Stimulated activated CD8-positive, alpha-beta memory T cell treated with anti-CD3 and anti-CD28 coated beads, Interleukin-7, amount 100 ng/mL, for 48 hours (primary cell): ENCODE measurements at regions not wholly inside any gene's neighbourhood (a gene's known extent, or its start where the extent isn't known, plus 50 kb on each side); places are given as distances from the start of the nearest gene placed in this dataset.

Source experiments
- DNase-seq, 2 donors: peaks; one replicate each; pipeline ENCODE4 v3.0.0-alpha.2; 2020; ENCODE audit warnings: low read depth in 1 of 2; ENCODE audit errors: extremely low read depth in 1 of 2

DNA sequence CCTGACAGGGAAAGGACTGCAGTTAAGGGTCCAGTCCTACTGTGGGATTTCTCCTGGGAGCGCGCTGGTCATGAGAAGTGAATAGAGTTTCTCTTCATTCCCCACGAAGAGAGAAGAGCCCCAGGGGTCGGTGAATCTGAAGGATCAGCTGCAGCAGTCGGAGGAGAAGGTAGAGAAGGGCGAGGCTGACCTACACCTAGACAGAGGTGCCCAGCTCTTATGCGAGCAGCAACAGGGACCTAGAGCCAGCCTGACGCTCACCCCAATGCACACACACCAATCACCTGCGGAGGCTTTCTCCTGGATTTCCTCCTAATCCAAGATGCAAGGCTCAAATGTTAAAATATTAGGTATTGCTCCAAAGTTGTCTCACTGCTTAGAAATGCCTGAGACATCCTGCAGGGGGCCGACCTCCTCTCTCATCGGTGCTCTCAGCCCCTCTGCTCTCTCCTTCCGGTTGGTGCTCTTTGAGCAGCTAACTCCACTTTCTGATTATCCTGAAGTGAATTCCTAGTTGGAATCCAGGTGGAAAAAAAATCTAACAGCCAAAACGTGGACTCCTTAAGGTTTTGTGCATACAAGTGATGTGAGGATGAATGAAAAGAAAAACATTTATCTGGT is 176.4 kb downstream of the AHR start:
- no peak for DNase-seq

GRCh38 chr7:17477182-17477581 is 178.7 kb downstream of the AHR start:
- DNase-seq, result no peak

GRCh38 chr7:17481118-17481517 is 182.7 kb downstream of the AHR start:
- DNase-seq, result no peak

DNA sequence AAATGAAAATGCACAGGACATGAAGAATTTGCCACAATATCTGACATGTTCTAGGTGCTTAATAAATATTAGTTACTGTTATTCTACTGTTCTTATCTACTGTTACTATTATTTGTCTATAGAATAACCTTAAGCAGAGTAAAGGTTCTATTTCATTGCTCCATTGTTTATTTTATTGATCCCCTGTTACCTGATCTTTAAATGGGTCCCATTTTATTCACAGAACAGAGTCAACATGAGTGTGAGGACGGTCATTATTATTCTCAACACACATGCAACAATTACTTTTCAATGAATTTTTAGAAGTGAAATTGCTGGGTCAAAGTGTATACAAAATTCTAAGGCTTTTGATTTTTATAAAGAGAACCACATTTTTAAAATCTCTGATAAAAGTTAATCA is 186.9 kb downstream of the AHR start:
- DNase-seq, result no peak

DNA sequence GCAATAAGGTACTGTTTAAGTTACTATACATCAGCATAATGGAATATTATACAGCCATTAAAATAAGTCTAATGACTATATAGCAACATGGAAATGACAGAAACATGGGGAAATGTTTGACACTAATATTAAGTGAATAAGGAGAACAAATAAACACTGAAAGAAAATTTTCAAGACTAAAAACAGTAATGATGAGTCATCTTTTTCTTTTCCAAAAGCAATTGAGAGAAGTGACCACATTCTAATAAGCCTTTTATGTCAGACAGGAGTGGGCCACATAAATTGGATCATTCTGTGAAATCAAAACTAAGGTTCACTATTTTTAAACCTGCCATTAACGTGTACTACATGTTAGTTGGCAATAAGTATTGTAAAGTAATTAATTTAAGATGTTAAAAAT is 187.5 kb downstream of the AHR start:
- DNase-seq, result no peak

- DNase-seq, result no peak
Measured at GRCh38 chr7:17486835-17487234, 188.4 kb downstream of the AHR start.

DNA sequence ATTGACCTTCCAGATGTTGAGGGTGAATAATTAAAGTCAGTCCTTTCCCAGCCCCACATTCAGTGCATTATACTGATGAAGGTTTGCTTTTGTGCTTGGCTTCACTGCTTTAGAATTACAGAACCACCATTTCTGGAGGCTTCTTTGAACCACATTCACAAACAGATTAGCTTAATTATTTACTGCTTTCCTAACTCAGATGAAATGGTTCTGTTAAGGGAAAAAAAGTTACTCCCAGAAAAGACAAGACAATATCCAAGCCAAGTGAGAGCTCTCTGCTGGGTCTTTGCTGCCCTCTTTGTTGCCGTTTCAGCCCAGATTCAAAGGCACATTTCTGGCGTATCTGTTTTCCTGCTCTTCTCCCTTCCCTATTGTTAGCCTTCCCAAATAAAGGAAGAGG is 188.9 kb downstream of the AHR start:
- DNase-seq, result no peak

- no peak for DNase-seq
Measured at GRCh38 chr7:17488829-17489228, 190.4 kb downstream of the AHR start.

- no peak for DNase-seq
Measured at GRCh38 chr7:17489961-17490360, 191.5 kb downstream of the AHR start.

DNA sequence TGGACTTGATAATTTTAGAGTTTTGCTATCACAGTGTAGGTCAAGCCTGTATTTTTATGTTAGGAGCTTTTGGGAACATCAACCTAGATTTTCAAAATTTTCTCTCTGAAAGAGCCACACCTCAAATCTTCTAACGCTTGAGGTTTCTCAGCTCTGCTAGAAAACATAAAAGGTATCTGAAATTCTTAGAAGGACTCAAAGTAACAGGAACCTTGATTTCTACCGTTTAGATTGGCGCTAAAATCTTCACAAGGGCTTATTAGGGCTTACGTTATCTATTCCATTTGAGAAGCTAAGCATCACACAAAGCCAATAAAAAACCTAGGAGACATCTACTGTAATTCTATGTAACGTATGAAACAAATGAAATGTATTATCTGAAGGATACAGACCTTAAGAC is 192.4 kb downstream of the AHR start:
- no peak for DNase-seq

DNA sequence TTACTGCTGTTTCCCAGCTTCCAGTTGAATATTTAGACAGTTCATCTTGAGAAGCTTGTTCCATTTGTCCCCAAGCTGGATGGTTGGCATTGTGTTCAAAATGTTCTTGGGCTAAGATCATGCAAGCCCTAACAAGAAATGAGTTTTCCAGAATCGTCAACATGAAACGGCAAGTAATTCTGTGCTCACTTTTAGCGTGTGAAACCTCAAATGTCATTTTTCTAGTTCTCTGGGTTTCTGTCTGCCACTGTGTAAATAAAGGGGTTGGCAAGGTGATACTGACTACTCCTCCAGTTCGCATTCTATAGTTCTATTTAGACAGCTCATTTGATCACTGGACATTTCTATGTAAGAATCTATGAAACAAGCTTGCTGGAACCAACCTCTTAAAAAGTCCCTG is 194.0 kb downstream of the AHR start:
- no peak for DNase-seq

GRCh38 chr7:17493446-17493845 is 195.0 kb downstream of the AHR start:
- DNase-seq, result no peak

GRCh38 chr7:17495655-17496394 is 197.4 kb downstream of the AHR start:
- no peak for DNase-seq

DNA sequence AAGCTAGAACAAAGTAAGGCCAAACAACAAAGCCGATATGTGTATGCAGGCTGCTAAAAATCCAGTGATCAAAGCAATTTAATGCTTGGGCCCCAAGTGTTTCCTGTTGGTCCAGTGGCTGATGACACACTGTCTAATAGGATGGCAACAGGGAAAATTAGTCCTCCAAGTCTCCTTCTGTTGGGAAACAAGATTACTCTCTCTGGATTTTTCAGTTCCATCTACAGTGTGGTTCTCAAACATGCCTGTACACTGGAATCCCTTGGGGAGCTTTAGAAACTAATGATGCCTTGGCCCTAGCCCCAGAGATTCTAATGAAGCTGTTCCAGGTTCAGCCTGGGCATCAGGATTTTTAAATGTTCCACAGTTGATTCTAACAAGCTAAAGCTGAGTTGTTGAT is 198.7 kb downstream of the AHR start:
- DNase-seq, result no peak

- no peak for DNase-seq
Measured at GRCh38 chr7:17497549-17498167, 199.2 kb downstream of the AHR start.

DNA sequence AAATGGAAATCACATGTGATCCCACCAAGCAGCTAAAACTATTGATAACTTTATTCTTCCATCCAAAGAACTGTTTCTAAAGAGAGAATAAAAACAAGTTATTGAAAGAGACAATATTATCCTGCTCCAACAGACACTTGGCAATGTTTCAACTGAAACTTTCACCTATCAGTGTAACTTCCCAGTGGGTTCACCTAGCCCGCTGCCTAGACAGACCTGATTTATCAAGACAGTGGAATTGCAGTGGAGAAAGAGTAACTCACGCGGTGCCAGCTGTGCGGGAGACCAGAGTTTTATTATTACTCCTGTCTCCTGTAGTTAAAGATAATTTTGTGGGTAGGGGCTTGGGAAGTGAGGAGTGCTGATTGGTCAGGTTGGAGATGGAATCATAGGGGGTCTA is 199.8 kb downstream of the AHR start:
- no peak for DNase-seq

- no peak for DNase-seq
Measured at GRCh38 chr7:17500736-17501135, 202.3 kb downstream of the AHR start.

GRCh38 chr7:17501441-17502212 is 203.2 kb downstream of the AHR start:
- DNase-seq, result no peak

GRCh38 chr7:17502213-17503060 is 204.0 kb downstream of the AHR start:
- DNase-seq, result no peak

DNA sequence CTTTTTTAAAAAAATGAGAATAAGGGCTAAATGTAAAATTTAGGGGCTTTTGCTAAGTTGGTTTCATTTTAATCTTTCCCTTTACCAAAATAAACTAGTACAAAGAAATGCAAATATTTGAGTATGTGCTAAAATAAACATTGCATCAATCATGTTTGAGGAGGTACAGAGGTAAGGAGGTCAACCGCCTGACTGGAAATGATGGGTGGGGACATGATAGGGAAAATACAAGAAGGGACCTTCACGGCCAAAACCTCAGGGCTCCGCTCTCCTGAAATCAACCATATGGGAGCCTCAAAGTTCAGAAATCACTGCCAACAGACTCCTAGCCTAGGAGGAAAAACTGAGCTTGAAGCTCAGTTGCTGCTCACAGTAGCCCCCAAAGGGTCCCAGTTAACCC is 207.6 kb downstream of the AHR start:
- DNase-seq, result no peak

GRCh38 chr7:17506596-17506995 is 208.1 kb downstream of the AHR start:
- DNase-seq, result no peak
